HepG2 (cell line): ENCODE measurements at regions not wholly inside any gene's neighbourhood (a gene's known extent, or its start where the extent isn't known, plus 50 kb on each side); places are given as distances from the start of the nearest gene placed in this dataset.

ENCODE experiments used
- ATAC-seq: fragments of 200-7000 bp; cut with Tn5 transposase; 3 replicates; pipeline ENCODE4 v1.9.1; 2020; ENCODE audit warnings: mild to moderate bottlenecking, moderate library complexity
- BruUV-seq: library from RNA; stranded (reverse); fragments of 400-500 nt; replicated peaks from 2 replicates; lab custom pipeline; 2021; lab: Mats Ljungman, UMichigan
- CTCF ChIA-PET: fragments of 300-600 bp; formaldehyde crosslinking; extraction: SDS; loops from one replicate; lab custom pipeline; 2021; ENCODE audit warnings: low total read pairs, inconsistent platforms, low intra/inter-chr PET ratio; lab: Yijun Ruan, JAX
- POLR2A ChIA-PET: fragments of 350-600 bp; sonication (Branson Sonifier 250); formaldehyde crosslinking; loops from one replicate; lab custom pipeline; 2020; ENCODE audit warnings: antibody characterized with exemption, inconsistent platforms; lab: Yijun Ruan, JAX
- DNase-seq: peaks from one replicate; pipeline ENCODE4 v3.0.0-alpha.2; 2015; ENCODE audit warnings: low spot score
- FAIRE-seq: peaks from 3 replicates; lab custom pipeline; 2011; peaks lifted over from hg19 to GRCh38; lab: Jason Lieb, UNC
- H2AFZ ChIP-seq: one replicate; pipeline ENCODE4 v1.6.1; 2011; ENCODE audit warnings: low read length, inconsistent platforms
- H3K27ac ChIP-seq: fragments of 300-600 bp; 3 replicates; pipeline ENCODE4 v1.8.0; 2011; ENCODE audit warnings: mixed run types, mild to moderate bottlenecking, mixed read lengths, low read length, inconsistent platforms; ENCODE audit not compliant: insufficient read depth; ENCODE audit errors: extremely low read length
- H3K27me3 ChIP-seq, 2 experiments: fragments of 200-600 bp in 1 of 2; 2 replicates in 1 of 2; 3 replicates in 1 of 2; pipeline versions ENCODE4 v1.6.0 to v1.8.0; 2011; ENCODE audit warnings: low read length in 2 of 2, mild to moderate bottlenecking in 2 of 2, moderate library complexity in 2 of 2, inconsistent platforms in 1 of 2; ENCODE audit not compliant: insufficient read depth in 2 of 2, control insufficient read depth in 1 of 2
- H3K36me3 ChIP-seq, 2 experiments: fragments of 200-600 bp in 1 of 2; replicated peaks in 1 of 2; 2 replicates in 1 of 2; 3 replicates in 1 of 2; pipeline versions ENCODE4 v1.5.1 to v1.8.0; 2011; ENCODE audit warnings: low read length in 2 of 2, inconsistent platforms in 1 of 2; ENCODE audit not compliant: insufficient read depth in 2 of 2, control insufficient read depth in 1 of 2
- H3K4me1 ChIP-seq: 2 replicates; pipeline ENCODE4 v1.5.1; 2012; ENCODE audit warnings: low read length, inconsistent platforms; ENCODE audit not compliant: insufficient read depth
- H3K4me2 ChIP-seq: 2 replicates; pipeline ENCODE4 v1.6.0; 2011; ENCODE audit warnings: low read depth, low read length, inconsistent platforms
- H3K4me3 ChIP-seq, 3 experiments: fragments of 200-600 bp in 1 of 3; sonication (generic), shearing (Covaris generic) in 1 of 3; replicated peaks in 1 of 3; 2 replicates each; pipeline ENCODE4 v1.5.1; 2011 to 2016; ENCODE audit warnings: low read length in 3 of 3, inconsistent platforms in 2 of 3, low read depth in 2 of 3, mild to moderate bottlenecking in 2 of 3, control low read depth in 1 of 3, mixed read lengths in 1 of 3; ENCODE audit not compliant: insufficient read depth in 1 of 3
- H3K79me2 ChIP-seq: one replicate; pipeline ENCODE4 v1.6.1; 2011; ENCODE audit warnings: low read length, inconsistent platforms; ENCODE audit not compliant: insufficient read depth
- H3K9ac ChIP-seq: 2 replicates; pipeline ENCODE4 v1.6.0; 2011; ENCODE audit warnings: mild to moderate bottlenecking, low read depth, low read length, inconsistent platforms; ENCODE audit not compliant: insufficient read depth
- H3K9me3 ChIP-seq: 2 replicates; pipeline ENCODE4 v1.5.1; 2012; ENCODE audit warnings: mild to moderate bottlenecking, low read length
- H4K20me1 ChIP-seq: 2 replicates; pipeline ENCODE4 v1.6.0; 2011; ENCODE audit warnings: inconsistent platforms, mild to moderate bottlenecking, low read length, moderate library complexity; ENCODE audit not compliant: insufficient read depth
- AKNA ChIP-seq: sonication (generic); formaldehyde crosslinking; IDR thresholded peaks from 2 replicates; pipeline ENCODE4 v1.4.0; 2020; ENCODE audit warnings: missing genetic modification reagents, borderline replicate concordance
- DR1 ChIP-seq: sonication (generic); formaldehyde crosslinking; IDR thresholded peaks from 2 replicates; pipeline ENCODE4 v1.8.0; 2021; ENCODE audit warnings: mild to moderate bottlenecking, missing genetic modification reagents, inconsistent platforms
- GTF3A ChIP-seq: sonication (generic); formaldehyde crosslinking; conservative IDR thresholded peaks from 2 replicates; pipeline ENCODE4 v1.4.0; 2020; ENCODE audit warnings: mild to moderate bottlenecking, missing genetic modification reagents
- HOMEZ ChIP-seq: IDR thresholded peaks from 2 replicates; pipeline ENCODE4 v1.6.1; 2016; ENCODE audit warnings: low read depth
- NFIB ChIP-seq: sonication (generic); formaldehyde crosslinking; IDR thresholded peaks from 2 replicates; pipeline ENCODE4 v1.9.0; 2021; ENCODE audit warnings: missing genetic modification reagents, mild to moderate bottlenecking, borderline replicate concordance
- PAX8 ChIP-seq: sonication (generic); formaldehyde crosslinking; IDR thresholded peaks from 2 replicates; pipeline ENCODE4 v1.8.0; 2022; ENCODE audit warnings: mild to moderate bottlenecking, missing genetic modification reagents, borderline replicate concordance
- ZBTB38 ChIP-seq: sonication (generic); formaldehyde crosslinking; IDR thresholded peaks from 2 replicates; pipeline ENCODE4 v1.5.1; 2020; ENCODE audit warnings: mild to moderate bottlenecking, missing genetic modification reagents
- ZNF564 ChIP-seq: sonication (generic); formaldehyde crosslinking; IDR thresholded peaks from 2 replicates; pipeline ENCODE4 v1.8.1; 2023; ENCODE audit warnings: mild to moderate bottlenecking, missing genetic modification reagents
- ZNF589 ChIP-seq: sonication (generic); formaldehyde crosslinking; conservative IDR thresholded peaks from 2 replicates; pipeline ENCODE4 v1.8.0; 2022; ENCODE audit warnings: mild to moderate bottlenecking, moderate library complexity, missing genetic modification reagents
- ZNF792 ChIP-seq: IDR thresholded peaks from 2 replicates; pipeline ENCODE4 v1.6.1; 2016
- WGBS: methylation state at CpG from one replicate; pipeline ENCODE4 v1.1.6; 2017; ENCODE audit warnings: low lambda C conversion rate; 5-methylcytosine and 5-hydroxymethylcytosine counted together
- in situ Hi-C: cut with HindIII; loops from 2 replicates; pipeline ENCODE4 v1.10.0; 2017; ENCODE audit warnings: low pct_unique_long_range_greater_than_20kb; ENCODE audit not compliant: extremely low pct_ligation_motif_present
- intact Hi-C: fragments of 100-400 bp; cut with micrococcal nuclease; formaldehyde crosslinking; loops from one replicate; pipeline ENCODE4 v1.10.0; 2022; ENCODE audit not compliant: unreplicated experiment
- TF ChIP-seq, protein P1 (sequence below): sonication (generic); formaldehyde crosslinking; IDR thresholded peaks from 2 replicates; pipeline ENCODE4 v1.4.0; 2020; ENCODE audit warnings: missing genetic modification reagents
- TF ChIP-seq, protein P2 (sequence below): sonication (generic); formaldehyde crosslinking; IDR thresholded peaks from 2 replicates; pipeline ENCODE4 v1.8.1; 2023; ENCODE audit warnings: missing genetic modification reagents, mild to moderate bottlenecking, borderline replicate concordance
- TF ChIP-seq, protein P3 (sequence below), 2 experiments: sonication (generic) in 1 of 2; formaldehyde crosslinking in 1 of 2; IDR thresholded peaks; 2 replicates each; pipeline versions ENCODE4 v1.5.1 to v1.6.1; 2011 to 2020; ENCODE audit warnings: borderline replicate concordance in 1 of 2, low read depth in 1 of 2, low read length in 1 of 2, mild to moderate bottlenecking in 1 of 2, missing genetic modification reagents in 1 of 2, moderate library complexity in 1 of 2

DNA sequence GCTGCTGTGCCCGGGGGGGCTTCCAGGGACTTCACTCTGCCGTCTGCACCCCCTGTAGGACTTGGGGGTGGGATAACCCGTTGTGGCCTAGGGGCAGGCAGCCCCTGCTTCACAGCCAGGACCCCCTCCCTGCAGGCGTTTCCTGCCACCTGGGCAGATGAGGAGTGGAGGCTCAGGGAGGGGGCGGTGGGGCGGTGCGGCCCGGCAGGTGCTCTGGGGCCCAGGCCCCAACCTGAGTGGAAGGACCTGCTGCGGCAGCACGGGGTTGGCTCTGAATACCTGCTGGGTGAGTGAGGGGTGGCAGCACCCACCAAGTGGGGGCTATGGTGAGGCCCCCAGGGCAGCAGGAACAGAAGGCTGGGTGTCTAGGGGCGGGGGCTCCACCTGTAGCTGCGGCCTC, 78.6 kb upstream of the TTC34 start:
- Histone ChIP-seq H3K9me3 (no peaks in the 10 kb centered on the region), H3K4me3 (no peak overlapping the region), H3K4me2 (no peak overlapping the region), H3K27ac (no peak overlapping the region), H2AFZ (no peak overlapping the region), H3K4me1 (no peaks in the 10 kb centered on the region), H3K36me3 (no peaks in the 10 kb centered on the region), H4K20me1 (0 out of 2 replicates have a peak, but pooled peaks cover 4% of the 10 kb centered on the region), H3K9ac (no peak overlapping the region), H3K27me3 (peaks cover 39 to 84% of the 10 kb centered on the region in 2 experiments), H3K79me2 (no peaks in the 10 kb centered on the region)
- FAIRE-seq = no peak
- TF ChIP-seq, protein P1, sequence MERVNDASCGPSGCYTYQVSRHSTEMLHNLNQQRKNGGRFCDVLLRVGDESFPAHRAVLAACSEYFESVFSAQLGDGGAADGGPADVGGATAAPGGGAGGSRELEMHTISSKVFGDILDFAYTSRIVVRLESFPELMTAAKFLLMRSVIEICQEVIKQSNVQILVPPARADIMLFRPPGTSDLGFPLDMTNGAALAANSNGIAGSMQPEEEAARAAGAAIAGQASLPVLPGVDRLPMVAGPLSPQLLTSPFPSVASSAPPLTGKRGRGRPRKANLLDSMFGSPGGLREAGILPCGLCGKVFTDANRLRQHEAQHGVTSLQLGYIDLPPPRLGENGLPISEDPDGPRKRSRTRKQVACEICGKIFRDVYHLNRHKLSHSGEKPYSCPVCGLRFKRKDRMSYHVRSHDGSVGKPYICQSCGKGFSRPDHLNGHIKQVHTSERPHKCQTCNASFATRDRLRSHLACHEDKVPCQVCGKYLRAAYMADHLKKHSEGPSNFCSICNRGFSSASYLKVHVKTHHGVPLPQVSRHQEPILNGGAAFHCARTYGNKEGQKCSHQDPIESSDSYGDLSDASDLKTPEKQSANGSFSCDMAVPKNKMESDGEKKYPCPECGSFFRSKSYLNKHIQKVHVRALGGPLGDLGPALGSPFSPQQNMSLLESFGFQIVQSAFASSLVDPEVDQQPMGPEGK (CRISPR knock-in tag) = no peak
- TF ChIP-seq PAX8 (CRISPR knock-in tag) = no peak
- no peak for TF ChIP-seq AKNA (CRISPR knock-in tag)
- TF ChIP-seq, protein P2, sequence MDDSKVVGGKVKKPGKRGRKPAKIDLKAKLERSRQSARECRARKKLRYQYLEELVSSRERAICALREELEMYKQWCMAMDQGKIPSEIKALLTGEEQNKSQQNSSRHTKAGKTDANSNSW (CRISPR knock-in tag) = no peak
- no peak for TF ChIP-seq ZNF564 (CRISPR knock-in tag)
- TF ChIP-seq, protein P3, sequence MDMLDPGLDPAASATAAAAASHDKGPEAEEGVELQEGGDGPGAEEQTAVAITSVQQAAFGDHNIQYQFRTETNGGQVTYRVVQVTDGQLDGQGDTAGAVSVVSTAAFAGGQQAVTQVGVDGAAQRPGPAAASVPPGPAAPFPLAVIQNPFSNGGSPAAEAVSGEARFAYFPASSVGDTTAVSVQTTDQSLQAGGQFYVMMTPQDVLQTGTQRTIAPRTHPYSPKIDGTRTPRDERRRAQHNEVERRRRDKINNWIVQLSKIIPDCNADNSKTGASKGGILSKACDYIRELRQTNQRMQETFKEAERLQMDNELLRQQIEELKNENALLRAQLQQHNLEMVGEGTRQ (IDR thresholded peaks at IDR 0.05; ENCODE audit: low read depth, low read length) = no peak
- TF ChIP-seq, protein P3 (CRISPR knock-in tag; IDR thresholded peaks at IDR 0.05; ENCODE audit: borderline replicate concordance) = no peak
- no peak for TF ChIP-seq ZNF792 (CRISPR knock-in tag)
- no peak for TF ChIP-seq NFIB
- no peak for TF ChIP-seq GTF3A
- no peak for TF ChIP-seq DR1
- TF ChIP-seq ZNF589 (CRISPR knock-in tag) = no peak
- no peak for TF ChIP-seq HOMEZ (CRISPR knock-in tag)
- no peak for TF ChIP-seq ZBTB38 (CRISPR knock-in tag)
- no peak for DNase-seq
- CTCF ChIA-PET = no interaction called here
- POLR2A ChIA-PET = no interaction called here
- BruUV-seq = no TSS peak
- ATAC-seq = no peak
- intact Hi-C loops = no loop called here
- in situ Hi-C loops = no loop called here
- WGBS = 0% methylated on average over 3 of the region's 12 CpGs
